ENCODE measurements at regions not wholly inside any gene's neighbourhood (a gene's known extent, or its start where the extent isn't known, plus 50 kb on each side); places are given as distances from the start of the nearest gene placed in this dataset.

DNA sequence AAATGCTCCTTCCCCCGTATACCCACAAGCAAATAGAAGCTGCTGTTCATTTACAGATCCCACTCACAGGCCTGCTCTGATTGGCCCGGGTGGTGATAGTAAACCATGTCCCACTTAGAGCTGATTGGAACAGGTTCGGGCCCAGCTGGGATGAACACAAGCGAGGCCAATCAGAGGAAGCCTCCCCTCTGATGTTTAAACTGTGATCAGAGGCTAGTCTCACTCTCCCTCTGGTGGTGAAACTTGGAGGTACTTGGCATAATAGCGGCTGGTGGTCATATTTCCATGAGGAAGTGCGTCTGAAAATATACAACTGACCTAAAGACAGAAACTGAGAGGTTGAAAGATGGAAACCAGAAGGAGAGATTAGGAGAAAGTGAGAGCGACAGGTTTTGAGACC lies 51.5 kb upstream of the TRPC3 start (continued):
- TF ChIP-seq, protein P1, sequence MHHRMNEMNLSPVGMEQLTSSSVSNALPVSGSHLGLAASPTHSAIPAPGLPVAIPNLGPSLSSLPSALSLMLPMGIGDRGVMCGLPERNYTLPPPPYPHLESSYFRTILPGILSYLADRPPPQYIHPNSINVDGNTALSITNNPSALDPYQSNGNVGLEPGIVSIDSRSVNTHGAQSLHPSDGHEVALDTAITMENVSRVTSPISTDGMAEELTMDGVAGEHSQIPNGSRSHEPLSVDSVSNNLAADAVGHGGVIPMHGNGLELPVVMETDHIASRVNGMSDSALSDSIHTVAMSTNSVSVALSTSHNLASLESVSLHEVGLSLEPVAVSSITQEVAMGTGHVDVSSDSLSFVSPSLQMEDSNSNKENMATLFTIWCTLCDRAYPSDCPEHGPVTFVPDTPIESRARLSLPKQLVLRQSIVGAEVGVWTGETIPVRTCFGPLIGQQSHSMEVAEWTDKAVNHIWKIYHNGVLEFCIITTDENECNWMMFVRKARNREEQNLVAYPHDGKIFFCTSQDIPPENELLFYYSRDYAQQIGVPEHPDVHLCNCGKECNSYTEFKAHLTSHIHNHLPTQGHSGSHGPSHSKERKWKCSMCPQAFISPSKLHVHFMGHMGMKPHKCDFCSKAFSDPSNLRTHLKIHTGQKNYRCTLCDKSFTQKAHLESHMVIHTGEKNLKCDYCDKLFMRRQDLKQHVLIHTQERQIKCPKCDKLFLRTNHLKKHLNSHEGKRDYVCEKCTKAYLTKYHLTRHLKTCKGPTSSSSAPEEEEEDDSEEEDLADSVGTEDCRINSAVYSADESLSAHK (CRISPR knock-in tag; IDR thresholded peaks at IDR 0.05; ENCODE audit: borderline replicate concordance), result no peak
- TF ChIP-seq ZNF816 (CRISPR knock-in tag; IDR thresholded peaks at IDR 0.05; ENCODE audit: borderline replicate concordance), result no peak
- TF ChIP-seq EP300 (IDR thresholded peaks at IDR 0.05; ENCODE audit: low read depth in 2 of 2, low read length in 2 of 2), result no peak
- no peak for TF ChIP-seq EP300 (CRISPR knock-in tag; IDR thresholded peaks at IDR 0.05; ENCODE audit: borderline replicate concordance)
- no peak for TF ChIP-seq ZNF556 (CRISPR knock-in tag; IDR thresholded peaks at IDR 0.05; ENCODE audit: borderline replicate concordance)
- TF ChIP-seq, protein P2, sequence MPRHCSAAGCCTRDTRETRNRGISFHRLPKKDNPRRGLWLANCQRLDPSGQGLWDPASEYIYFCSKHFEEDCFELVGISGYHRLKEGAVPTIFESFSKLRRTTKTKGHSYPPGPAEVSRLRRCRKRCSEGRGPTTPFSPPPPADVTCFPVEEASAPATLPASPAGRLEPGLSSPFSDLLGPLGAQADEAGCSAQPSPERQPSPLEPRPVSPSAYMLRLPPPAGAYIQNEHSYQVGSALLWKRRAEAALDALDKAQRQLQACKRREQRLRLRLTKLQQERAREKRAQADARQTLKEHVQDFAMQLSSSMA (CRISPR knock-in tag; IDR thresholded peaks at IDR 0.05), result no peak
- TF ChIP-seq NFYC (CRISPR knock-in tag; IDR thresholded peaks at IDR 0.05), result peak; percentile 79
- no peak for TF ChIP-seq RXRA (CRISPR knock-in tag; IDR thresholded peaks at IDR 0.05)
- TF ChIP-seq FOXA1 (IDR thresholded peaks at IDR 0.05), result no peak
- 0 out of 2 replicates have a peak, but pooled peaks have one; percentile 22 for TF ChIP-seq FOXA1 (CRISPR knock-in tag; IDR thresholded peaks at IDR 0.05)
- TF ChIP-seq, protein P3, sequence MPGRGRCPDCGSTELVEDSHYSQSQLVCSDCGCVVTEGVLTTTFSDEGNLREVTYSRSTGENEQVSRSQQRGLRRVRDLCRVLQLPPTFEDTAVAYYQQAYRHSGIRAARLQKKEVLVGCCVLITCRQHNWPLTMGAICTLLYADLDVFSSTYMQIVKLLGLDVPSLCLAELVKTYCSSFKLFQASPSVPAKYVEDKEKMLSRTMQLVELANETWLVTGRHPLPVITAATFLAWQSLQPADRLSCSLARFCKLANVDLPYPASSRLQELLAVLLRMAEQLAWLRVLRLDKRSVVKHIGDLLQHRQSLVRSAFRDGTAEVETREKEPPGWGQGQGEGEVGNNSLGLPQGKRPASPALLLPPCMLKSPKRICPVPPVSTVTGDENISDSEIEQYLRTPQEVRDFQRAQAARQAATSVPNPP (CRISPR knock-in tag; IDR thresholded peaks at IDR 0.05), result no peak
- TF ChIP-seq, protein P4, sequence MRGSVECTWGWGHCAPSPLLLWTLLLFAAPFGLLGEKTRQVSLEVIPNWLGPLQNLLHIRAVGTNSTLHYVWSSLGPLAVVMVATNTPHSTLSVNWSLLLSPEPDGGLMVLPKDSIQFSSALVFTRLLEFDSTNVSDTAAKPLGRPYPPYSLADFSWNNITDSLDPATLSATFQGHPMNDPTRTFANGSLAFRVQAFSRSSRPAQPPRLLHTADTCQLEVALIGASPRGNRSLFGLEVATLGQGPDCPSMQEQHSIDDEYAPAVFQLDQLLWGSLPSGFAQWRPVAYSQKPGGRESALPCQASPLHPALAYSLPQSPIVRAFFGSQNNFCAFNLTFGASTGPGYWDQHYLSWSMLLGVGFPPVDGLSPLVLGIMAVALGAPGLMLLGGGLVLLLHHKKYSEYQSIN (CRISPR knock-in tag; IDR thresholded peaks at IDR 0.05; ENCODE audit: borderline replicate concordance), result no peak
- TF ChIP-seq MATR3 (CRISPR knock-in tag; IDR thresholded peaks at IDR 0.05), result no peak
- TF ChIP-seq ZNF761 (CRISPR knock-in tag; conservative IDR thresholded peaks at IDR 0.05), result no peak
- TF ChIP-seq SAFB2 (CRISPR knock-in tag; IDR thresholded peaks at IDR 0.05; ENCODE audit: borderline replicate concordance, low read depth), result no peak
- TF ChIP-seq, protein P5, sequence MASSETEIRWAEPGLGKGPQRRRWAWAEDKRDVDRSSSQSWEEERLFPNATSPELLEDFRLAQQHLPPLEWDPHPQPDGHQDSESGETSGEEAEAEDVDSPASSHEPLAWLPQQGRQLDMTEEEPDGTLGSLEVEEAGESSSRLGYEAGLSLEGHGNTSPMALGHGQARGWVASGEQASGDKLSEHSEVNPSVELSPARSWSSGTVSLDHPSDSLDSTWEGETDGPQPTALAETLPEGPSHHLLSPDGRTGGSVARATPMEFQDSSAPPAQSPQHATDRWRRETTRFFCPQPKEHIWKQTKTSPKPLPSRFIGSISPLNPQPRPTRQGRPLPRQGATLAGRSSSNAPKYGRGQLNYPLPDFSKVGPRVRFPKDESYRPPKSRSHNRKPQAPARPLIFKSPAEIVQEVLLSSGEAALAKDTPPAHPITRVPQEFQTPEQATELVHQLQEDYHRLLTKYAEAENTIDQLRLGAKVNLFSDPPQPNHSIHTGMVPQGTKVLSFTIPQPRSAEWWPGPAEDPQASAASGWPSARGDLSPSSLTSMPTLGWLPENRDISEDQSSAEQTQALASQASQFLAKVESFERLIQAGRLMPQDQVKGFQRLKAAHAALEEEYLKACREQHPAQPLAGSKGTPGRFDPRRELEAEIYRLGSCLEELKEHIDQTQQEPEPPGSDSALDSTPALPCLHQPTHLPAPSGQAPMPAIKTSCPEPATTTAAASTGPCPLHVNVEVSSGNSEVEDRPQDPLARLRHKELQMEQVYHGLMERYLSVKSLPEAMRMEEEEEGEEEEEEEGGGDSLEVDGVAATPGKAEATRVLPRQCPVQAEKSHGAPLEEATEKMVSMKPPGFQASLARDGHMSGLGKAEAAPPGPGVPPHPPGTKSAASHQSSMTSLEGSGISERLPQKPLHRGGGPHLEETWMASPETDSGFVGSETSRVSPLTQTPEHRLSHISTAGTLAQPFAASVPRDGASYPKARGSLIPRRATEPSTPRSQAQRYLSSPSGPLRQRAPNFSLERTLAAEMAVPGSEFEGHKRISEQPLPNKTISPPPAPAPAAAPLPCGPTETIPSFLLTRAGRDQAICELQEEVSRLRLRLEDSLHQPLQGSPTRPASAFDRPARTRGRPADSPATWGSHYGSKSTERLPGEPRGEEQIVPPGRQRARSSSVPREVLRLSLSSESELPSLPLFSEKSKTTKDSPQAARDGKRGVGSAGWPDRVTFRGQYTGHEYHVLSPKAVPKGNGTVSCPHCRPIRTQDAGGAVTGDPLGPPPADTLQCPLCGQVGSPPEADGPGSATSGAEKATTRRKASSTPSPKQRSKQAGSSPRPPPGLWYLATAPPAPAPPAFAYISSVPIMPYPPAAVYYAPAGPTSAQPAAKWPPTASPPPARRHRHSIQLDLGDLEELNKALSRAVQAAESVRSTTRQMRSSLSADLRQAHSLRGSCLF (CRISPR knock-in tag; IDR thresholded peaks at IDR 0.05; ENCODE audit: borderline replicate concordance), result no peak
- TF ChIP-seq NR3C1 (CRISPR knock-in tag; IDR thresholded peaks at IDR 0.05), result no peak
- TF ChIP-seq ZNF253 (CRISPR knock-in tag; IDR thresholded peaks at IDR 0.05; ENCODE audit: borderline replicate concordance), result no peak
- TF ChIP-seq, protein P6, sequence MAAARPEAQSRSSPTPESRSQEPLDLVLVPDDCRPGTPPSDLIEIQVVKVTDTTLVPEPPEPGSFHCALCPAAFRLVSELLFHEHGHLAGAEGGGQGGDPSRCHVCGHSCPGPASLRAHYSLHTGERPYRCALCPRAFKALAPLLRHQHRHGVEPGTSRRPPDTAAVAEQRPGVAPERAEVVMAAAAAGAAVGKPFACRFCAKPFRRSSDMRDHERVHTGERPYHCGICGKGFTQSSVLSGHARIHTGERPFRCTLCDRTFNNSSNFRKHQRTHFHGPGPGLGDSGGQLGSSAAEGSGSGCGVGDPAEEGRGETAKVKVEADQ (CRISPR knock-in tag; IDR thresholded peaks at IDR 0.05; ENCODE audit: borderline replicate concordance), result no peak
- TF ChIP-seq U2AF1 (optimal IDR thresholded peaks at IDR 0.05; ENCODE audit: low read depth, low read length), result no peak

All from HepG2 (cell line).